HL-60 (cell line): ENCODE measurements at regions not wholly inside any gene's neighbourhood (a gene's known extent, or its start where the extent isn't known, plus 50 kb on each side); places are given as distances from the start of the nearest gene placed in this dataset.

Experiments
- DNase-seq, 2 experiments: peaks; one replicate each; pipeline ENCODE4 v3.0.0-alpha.2; 2010 to 2020; ENCODE audit warnings: low read depth in 1 of 2, low spot score in 1 of 2
- H3K27ac ChIP-seq: fragments of 250-450 bp; sonication (Bioruptor Pico); replicated peaks from 2 replicates; pipeline ENCODE4 v1.5.1; 2020; ENCODE audit warnings: mild to moderate bottlenecking, moderate library complexity
- H3K27me3 ChIP-seq: fragments of 250-450 bp; sonication (Bioruptor Pico); 2 replicates; pipeline ENCODE4 v1.5.1; 2021; ENCODE audit warnings: mild to moderate bottlenecking, moderate library complexity; ENCODE audit not compliant: insufficient read depth, poor library complexity, severe bottlenecking
- H3K4me3 ChIP-seq: replicated peaks from 2 replicates; pipeline ENCODE4 v1.5.1; 2011; ENCODE audit warnings: mild to moderate bottlenecking, control low read depth, low read length; ENCODE audit not compliant: insufficient read depth
- GABPA ChIP-seq: IDR thresholded peaks from 2 replicates; pipeline ENCODE4 v1.6.1; 2012; ENCODE audit warnings: low read depth
- POLR2AphosphoS5 ChIP-seq: IDR thresholded peaks from 2 replicates; pipeline ENCODE4 v1.6.1; 2012; ENCODE audit warnings: low read depth
- SPI1 ChIP-seq: IDR thresholded peaks from 2 replicates; pipeline ENCODE4 v1.6.1; 2012; ENCODE audit warnings: low read depth, mild to moderate bottlenecking, borderline replicate concordance
- TF ChIP-seq, protein P1 (sequence below): IDR thresholded peaks from one replicate; pipeline ENCODE4 v1.5.1; 2011; ENCODE audit warnings: low read length, control low read depth, inconsistent platforms; ENCODE audit not compliant: insufficient read depth
- TF ChIP-seq, protein P2 (sequence below): IDR thresholded peaks from 2 replicates; pipeline ENCODE4 v1.6.1; 2012; ENCODE audit warnings: low read depth; ENCODE audit not compliant: insufficient replicate concordance

DNA sequence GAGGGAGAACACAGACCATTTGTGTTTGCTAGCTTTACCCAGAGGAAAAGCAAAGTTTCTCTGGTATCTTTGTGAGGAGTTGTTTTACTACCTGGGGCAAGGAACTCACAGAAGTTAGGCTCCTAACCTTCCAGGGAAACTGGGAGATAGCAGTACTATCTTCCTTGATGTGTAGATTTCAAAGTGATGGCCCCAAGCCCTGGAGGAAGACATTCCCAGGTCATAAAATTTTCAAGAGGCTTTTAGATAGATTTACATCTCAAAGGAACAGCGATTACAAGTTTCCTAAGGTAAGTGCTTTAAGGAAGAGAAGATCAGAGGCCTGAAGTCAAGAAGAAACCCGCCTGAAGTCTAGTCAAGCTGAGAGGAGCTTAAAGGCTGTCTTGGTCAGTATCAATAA, 1187.8 kb upstream of the TMEFF2 start:
- Histone ChIP-seq H3K4me3 (no peak overlapping the region), H3K27me3 (no peaks in the 10 kb centered on the region), H3K27ac (no peak overlapping the region)
- no peak for DNase-seq
- TF ChIP-seq POLR2AphosphoS5 (no peak), SPI1 (no peak), GABPA (no peak)
- TF ChIP-seq, protein P1, sequence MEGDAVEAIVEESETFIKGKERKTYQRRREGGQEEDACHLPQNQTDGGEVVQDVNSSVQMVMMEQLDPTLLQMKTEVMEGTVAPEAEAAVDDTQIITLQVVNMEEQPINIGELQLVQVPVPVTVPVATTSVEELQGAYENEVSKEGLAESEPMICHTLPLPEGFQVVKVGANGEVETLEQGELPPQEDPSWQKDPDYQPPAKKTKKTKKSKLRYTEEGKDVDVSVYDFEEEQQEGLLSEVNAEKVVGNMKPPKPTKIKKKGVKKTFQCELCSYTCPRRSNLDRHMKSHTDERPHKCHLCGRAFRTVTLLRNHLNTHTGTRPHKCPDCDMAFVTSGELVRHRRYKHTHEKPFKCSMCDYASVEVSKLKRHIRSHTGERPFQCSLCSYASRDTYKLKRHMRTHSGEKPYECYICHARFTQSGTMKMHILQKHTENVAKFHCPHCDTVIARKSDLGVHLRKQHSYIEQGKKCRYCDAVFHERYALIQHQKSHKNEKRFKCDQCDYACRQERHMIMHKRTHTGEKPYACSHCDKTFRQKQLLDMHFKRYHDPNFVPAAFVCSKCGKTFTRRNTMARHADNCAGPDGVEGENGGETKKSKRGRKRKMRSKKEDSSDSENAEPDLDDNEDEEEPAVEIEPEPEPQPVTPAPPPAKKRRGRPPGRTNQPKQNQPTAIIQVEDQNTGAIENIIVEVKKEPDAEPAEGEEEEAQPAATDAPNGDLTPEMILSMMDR, result no peak
- TF ChIP-seq, protein P2, sequence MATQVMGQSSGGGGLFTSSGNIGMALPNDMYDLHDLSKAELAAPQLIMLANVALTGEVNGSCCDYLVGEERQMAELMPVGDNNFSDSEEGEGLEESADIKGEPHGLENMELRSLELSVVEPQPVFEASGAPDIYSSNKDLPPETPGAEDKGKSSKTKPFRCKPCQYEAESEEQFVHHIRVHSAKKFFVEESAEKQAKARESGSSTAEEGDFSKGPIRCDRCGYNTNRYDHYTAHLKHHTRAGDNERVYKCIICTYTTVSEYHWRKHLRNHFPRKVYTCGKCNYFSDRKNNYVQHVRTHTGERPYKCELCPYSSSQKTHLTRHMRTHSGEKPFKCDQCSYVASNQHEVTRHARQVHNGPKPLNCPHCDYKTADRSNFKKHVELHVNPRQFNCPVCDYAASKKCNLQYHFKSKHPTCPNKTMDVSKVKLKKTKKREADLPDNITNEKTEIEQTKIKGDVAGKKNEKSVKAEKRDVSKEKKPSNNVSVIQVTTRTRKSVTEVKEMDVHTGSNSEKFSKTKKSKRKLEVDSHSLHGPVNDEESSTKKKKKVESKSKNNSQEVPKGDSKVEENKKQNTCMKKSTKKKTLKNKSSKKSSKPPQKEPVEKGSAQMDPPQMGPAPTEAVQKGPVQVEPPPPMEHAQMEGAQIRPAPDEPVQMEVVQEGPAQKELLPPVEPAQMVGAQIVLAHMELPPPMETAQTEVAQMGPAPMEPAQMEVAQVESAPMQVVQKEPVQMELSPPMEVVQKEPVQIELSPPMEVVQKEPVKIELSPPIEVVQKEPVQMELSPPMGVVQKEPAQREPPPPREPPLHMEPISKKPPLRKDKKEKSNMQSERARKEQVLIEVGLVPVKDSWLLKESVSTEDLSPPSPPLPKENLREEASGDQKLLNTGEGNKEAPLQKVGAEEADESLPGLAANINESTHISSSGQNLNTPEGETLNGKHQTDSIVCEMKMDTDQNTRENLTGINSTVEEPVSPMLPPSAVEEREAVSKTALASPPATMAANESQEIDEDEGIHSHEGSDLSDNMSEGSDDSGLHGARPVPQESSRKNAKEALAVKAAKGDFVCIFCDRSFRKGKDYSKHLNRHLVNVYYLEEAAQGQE, result no peak

DNA sequence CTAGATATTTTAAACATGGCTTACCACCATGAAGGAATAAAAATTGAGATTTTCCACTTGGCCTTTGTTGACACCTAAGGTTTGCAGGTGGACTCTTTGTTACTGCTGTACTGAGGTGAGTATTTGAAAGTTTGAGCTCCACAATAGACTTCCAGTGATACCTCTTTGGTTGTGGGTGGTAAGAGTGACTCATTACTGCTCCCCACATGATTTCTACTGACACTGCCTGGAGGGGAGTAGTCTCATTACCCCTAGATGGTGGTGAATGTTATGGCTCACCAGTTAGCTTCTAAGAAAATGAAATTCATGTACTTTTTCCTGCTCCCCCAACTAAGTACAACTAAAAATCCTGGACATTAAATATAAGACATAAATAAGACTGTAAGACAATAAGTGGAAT, 1183.1 kb upstream of the TMEFF2 start:
- no peak for TF ChIP-seq POLR2AphosphoS5
- no peak overlapping the region for H3K27ac ChIP-seq
- no peaks in the 10 kb centered on the region for H3K27me3 ChIP-seq
- no peak for DNase-seq
- no peak overlapping the region for H3K4me3 ChIP-seq

DNA sequence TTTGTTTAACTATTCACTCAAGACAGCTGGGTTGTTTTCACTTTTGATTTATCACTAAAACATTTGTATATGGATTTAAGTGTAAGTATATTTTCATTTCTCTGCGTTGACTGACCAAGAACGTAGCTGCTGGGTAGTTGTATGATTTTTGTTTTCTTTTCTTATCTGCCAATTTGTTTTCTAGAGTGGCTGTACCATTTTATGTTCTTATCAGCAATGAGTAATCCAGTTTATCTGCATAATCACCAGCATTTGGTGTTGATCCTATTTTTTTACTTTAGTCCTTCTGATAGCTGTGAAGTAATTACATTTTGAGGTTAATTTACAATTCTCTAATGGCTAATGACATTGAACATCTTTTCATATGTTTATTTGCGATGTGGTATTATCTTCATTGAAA, 1178.4 kb upstream of the TMEFF2 start:
- no peaks in the 10 kb centered on the region for H3K27me3 ChIP-seq
- TF ChIP-seq, protein P2, result no peak
- TF ChIP-seq, protein P1, result no peak
- no peak for TF ChIP-seq SPI1
- TF ChIP-seq GABPA, result no peak
- no peak for TF ChIP-seq POLR2AphosphoS5
- no peak for DNase-seq
- no peak overlapping the region for H3K4me3 ChIP-seq
- H3K27ac ChIP-seq, result no peak overlapping the region

DNA sequence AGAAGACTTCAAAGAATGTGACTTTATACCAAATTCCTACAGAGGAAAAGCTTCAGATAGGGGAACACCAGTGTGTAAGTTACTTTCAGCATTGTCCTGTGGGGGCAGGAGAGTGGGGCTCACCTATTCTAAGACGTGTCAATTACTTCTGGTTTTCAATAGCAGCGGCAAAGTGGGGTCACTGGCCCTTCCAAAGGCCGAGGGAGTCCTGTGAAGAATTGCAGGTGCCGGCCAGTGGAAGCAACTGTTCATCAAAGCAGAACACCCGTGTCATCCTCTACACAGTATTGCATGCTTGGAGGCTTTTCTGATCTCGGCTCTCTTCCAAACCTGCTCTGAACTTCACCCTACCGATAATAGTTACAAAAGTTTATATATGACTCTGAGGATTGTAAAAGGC, 1176.5 kb upstream of the TMEFF2 start:
- TF ChIP-seq, protein P1, result no peak
- TF ChIP-seq SPI1, result no peak
- TF ChIP-seq POLR2AphosphoS5, result no peak
- TF ChIP-seq, protein P2, result no peak
- no peak for TF ChIP-seq GABPA
- DNase-seq, result no peak
- no peaks in the 10 kb centered on the region for H3K27me3 ChIP-seq
- no peak overlapping the region for H3K4me3 ChIP-seq
- no peak overlapping the region for H3K27ac ChIP-seq
